ENCODE measurements at regions not wholly inside any gene's neighbourhood (a gene's known extent, or its start where the extent isn't known, plus 50 kb on each side); places are given as distances from the start of the nearest gene placed in this dataset.
"Not testable (repeated sequence)": the region's sequence is repeated elsewhere in the genome, so short reads cannot be mapped to it uniquely, and the experiment has no call there.

DNA sequence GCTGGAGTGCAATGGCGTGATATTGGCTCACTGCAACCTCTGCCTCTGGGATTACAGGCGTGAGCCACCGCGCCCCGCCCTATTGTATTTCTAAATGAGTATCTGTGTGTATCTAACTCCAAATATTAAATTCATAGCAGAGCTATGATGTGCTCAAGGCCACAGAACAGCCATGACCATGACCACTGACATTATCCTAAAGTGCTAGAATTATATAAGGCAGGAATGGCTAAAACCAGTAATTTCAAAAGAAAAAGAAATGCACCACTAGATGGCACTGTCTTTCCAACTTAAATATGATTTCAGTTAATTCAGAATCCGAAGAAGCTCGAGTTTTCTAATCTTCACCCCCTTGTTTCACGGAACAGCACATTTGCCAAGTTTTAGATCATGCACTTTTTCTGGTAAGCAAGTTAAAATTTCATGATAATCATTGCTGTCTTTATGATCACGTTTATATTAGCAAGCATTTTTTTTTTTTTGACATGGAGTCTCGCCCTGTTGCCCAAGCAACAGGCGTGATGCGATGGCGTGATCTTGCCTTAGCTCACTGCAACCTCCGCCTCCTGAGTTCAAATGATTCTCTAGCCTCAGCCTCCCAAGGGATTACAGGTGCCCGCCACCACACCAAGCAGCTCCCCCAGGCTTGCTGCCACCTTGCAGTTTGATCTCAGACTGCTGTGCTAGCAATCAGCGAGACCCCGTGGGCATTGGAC is 65.3 kb downstream of the OR13A1 start (continued):
- TF ChIP-seq, protein P1, sequence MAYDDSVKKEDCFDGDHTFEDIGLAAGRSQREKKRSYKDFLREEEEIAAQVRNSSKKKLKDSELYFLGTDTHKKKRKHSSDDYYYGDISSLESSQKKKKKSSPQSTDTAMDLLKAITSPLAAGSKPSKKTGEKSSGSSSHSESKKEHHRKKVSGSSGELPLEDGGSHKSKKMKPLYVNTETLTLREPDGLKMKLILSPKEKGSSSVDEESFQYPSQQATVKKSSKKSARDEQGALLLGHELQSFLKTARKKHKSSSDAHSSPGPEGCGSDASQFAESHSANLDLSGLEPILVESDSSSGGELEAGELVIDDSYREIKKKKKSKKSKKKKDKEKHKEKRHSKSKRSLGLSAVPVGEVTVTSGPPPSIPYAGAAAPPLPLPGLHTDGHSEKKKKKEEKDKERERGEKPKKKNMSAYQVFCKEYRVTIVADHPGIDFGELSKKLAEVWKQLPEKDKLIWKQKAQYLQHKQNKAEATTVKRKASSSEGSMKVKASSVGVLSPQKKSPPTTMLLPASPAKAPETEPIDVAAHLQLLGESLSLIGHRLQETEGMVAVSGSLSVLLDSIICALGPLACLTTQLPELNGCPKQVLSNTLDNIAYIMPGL (CRISPR knock-in tag; IDR thresholded peaks at IDR 0.05; ENCODE audit: borderline replicate concordance), result no peak

DNA sequence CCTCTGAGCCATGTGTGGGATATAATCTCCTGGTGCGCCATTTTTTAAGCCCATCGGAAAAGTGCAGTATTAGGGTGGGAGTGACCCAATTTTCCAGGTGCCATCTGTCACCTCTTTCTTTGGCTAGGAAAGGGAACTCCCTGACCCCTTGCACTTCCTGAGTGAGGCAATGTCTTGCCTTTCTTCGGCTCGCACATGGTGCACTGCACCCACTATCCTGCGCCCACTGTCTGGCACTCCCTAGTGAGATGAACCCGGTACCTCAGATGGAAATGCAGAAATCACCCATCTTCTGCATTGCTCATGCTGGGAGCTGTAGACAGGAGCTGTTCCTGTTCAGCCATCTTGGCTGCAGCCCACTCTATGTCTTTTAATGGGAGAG is 64.7 kb downstream of the OR13A1 start:
- not testable (repeated sequence) for H3K27ac ChIP-seq; H3K9me3 ChIP-seq; ATAC-seq; FAIRE-seq; DNase-seq (ENCODE audit: low read depth in 1 of 2, low spot score in 1 of 2); H3K4me3 ChIP-seq; H3K4me1 ChIP-seq
- peak overlapping the region; percentile 59 for H3K4me2 ChIP-seq
- WGBS (ENCODE audit: missing lambda C conversion rate), result 52% methylated on average over 6 of the region's 6 CpGs
- CTCF ChIA-PET, result interaction anchor here (0.7 to 3.7 kb wide), 22 partner anchors 8 to 979 kb away, joined by 3 to 22 read pairs (median 4); partner anchors contain the start of gene ZFAND4
- POLR2A ChIA-PET, result interaction anchor here (0.7 kb wide), 1 partner anchor 757 kb away, joined by 3 read pairs; no protein-coding TSS in a partner anchor

Small RNA genes in the stretch of these regions (small RNA-seq; reads per million reads assigned to genes)
- gene AL512324.1 (0 reads per million in 6 experiments), gene MIR3156-1 (0 reads per million in 6 experiments), gene RNU6-1207P (0 reads per million in 6 experiments)

Data from A549 (cell line).